ENCODE measurements at regions not wholly inside any gene's neighbourhood (a gene's known extent, or its start where the extent isn't known, plus 50 kb on each side); places are given as distances from the start of the nearest gene placed in this dataset.
"Not testable (repeated sequence)": the region's sequence is repeated elsewhere in the genome, so short reads cannot be mapped to it uniquely, and the experiment has no call there.

DNA sequence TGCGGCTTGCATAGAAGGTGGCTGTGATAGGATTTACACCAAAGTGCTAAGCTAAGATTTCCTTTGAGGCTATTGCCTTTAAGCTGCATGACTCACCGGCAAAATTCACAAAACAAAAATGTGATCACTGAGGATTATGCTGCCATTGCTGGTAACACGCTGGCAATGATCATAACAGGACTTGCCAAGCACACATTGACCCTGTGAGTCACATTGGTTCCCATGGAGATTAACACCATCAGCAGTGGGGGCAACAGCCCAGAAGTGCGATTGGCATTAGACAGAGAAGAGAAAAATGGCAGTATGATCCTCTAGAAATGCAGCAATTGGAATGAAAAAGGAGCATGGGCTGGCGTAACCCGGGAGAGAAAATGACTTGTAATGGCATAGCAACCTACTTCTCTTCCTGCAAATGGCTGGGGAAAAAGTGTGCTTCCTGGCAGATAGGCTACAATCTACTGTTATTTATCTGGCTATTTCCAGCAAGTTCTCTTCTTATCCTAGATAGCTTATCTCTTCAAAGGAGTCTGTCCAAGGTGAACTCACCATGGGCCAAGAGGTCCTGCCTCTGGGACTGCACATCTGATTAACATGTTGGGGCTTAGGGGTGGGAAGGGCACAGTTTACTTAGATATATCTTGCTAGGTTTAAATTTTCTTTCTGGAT, 314.2 kb upstream of the IGFBP7 start:
- DNase-seq (ENCODE audit: low spot score) = no peak

DNA sequence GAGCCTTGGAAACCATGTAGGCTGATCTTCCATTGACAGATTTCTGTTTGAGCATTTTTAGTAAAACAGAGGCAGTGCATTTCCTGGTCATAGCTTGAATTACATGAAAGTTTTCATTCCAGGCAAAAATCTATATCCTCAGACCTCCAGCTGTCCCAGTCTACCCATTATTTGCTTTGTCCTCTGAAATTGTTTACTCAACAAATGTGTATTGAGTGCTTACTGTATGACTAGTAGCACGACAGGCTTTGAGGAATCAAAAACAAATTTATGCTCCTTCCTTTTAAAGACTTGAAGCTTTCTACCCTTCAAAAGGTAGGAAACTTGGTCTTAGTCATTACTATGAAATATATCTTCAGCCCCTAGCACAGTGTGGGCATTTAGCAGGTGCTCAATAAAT, 307.9 kb upstream of the IGFBP7 start:
- no peak for DNase-seq (ENCODE audit: low spot score)

DNA sequence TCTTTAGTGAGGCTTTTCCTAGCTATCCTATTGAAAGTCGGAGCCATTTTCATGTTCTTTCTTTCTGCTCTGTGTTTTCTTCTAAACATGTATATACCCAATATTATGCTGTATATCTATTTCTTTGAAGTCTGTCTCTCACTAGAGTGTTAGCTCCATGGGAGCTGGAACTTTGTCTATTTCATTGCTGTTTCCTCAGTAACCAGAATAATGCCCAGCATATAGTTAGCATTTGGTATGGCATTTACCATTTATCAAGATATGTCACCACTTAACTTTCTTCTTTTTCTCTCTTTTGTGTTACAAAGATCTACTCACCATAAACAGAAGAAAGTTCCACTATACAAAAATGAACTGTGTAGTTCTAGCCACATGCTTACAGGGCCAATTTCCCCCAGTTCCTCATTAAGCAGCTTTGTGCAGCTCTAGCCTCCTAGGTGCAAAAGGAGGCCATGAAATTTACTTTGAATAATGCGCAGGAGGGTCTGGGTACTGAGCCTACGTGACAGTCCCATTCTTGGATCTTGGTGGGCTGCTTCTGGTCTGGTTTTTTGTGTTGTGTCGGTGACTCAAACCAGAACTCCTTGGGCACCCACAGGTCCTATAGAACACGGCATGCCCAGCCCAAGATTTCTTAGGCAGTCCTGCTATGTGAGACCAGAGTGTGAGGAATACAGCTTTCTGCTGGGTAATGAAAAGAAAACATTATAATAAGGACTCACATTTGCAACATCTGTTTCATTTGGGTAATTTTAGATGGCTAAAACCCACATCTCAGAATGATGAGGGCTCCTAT, 302.3 kb upstream of the IGFBP7 start:
- no peak for DNase-seq (ENCODE audit: low spot score)

- no peak for DNase-seq (ENCODE audit: low spot score)
Observed at GRCh38 chr4:57410331-57411052, 300.3 kb upstream of the IGFBP7 start.

DNA sequence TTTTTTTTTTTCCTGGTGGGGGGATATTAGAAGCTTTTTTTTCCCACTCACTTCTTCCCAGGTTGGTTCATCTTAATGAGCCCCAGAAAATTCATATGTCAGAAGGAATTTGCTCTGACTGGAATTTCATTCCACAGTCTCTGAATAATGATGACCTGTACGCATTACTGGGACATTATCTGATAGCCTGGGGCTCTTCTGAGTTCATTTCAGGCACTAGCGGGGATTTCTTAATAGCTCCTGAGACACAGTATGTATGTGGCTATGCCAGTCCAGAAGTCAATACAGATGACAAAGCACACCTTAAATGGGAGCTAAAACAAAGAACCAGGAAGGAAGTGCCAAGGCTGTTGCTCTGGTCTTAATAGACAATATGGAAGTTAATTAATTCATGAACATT, 295.2 kb upstream of the IGFBP7 start:
- DNase-seq (ENCODE audit: low spot score) = no peak

GRCh38 chr4:57404483-57404882, 294.3 kb upstream of the IGFBP7 start:
- no peak for DNase-seq (ENCODE audit: low spot score)

DNA sequence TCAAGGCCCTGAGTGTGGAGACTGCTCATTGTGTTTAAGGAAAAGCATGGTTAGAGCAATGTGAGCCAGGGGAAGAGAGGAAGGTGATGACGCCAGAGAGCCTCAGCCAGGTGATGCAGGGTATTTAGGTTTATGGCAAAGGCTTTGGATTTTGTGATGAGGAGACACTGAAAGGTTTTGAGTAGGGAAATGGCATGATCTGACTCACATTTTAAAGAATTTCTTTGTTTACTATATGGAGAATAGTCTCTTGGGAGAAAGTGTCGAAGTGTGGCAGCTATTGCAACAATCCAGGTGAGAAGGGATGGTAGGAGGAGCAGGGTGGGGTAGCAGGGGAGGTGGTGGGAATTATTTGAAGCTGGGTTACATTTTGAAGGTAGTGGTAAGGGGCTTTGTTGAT, 293.4 kb upstream of the IGFBP7 start:
- no peak for DNase-seq (ENCODE audit: low spot score)

DNA sequence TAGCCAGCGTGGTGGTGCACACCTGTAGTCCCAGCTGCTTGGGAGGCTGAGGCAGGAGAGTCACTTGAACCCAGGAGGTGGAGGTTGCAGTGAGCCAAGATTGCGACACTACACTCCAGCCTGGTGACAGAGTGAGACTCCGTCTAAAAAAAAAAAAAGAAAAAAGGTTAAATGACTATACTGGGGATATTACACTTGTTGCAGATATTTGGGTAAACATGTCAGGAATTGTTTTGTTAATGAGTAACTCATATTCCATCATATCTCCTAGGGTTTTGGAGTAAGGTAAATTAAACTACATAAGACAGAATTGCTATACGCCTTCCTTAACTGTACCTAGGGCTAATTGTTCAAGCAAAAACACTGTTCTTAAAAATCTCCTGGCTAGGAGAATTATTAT, 291.4 kb upstream of the IGFBP7 start:
- DNase-seq (ENCODE audit: low spot score) = no peak

DNA sequence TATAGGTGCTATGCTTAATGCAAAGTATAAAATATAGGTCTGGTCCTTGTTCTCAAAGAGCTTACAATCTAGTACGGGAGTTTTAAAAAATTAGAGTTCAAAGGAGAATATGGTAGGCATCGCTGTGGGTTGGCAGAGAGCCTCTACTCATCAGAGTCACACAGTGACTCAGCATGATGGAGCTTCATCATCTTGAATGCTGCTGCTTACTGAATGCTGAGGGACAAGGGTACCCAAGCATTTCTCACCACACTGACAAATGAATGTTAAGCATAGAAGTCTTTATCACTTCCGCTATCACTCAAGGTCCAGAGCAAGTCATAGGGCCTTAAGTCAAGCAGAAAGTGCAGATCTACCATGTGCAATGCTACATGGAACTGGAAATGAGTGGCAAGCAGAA, 268.6 kb upstream of the IGFBP7 start:
- DNase-seq (ENCODE audit: low spot score) = no peak

- no peak for DNase-seq (ENCODE audit: low spot score)
Observed at GRCh38 chr4:57374866-57375595, 264.8 kb upstream of the IGFBP7 start.

- no peak for DNase-seq (ENCODE audit: low spot score)
Observed at GRCh38 chr4:57373991-57374390, 263.8 kb upstream of the IGFBP7 start.

DNA sequence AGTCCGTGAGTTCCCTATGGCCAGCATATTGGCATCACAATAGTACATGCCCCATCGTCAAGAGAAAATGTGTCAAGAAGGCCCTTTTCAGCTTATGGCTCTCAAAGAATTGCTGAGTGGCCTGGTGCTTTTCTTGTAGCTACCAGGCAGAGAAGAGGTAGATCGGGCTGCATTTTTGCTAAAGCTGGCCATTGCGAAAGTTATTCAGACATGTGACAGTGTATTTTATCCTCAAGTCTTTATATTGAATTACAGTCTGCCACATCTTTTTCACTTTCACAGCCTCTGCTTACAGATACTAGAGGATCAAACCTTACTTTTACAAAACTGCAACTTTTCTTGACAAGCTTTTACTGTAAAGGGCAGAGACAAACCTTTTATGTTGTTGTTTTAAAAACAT, 261.5 kb upstream of the IGFBP7 start:
- no peak for DNase-seq (ENCODE audit: low spot score)

DNA sequence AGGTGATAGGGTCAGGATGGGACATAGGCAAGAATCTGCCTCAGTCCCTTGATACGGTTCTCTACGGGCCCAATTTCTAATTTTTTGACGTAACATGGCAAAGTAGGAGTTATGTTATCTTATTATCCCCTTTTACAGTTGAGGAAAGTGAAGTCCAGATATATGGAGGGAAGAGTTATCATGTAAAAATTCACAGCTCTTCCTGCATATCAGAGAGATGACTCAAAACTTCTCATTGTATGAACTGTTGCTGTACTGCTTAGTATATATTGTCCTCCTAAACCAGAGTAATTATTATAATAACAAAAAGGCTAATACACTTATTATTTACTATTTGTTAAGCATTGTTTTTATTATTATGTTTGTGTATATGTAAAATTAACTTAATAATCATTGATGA, 260.5 kb upstream of the IGFBP7 start:
- no peak for DNase-seq (ENCODE audit: low spot score)

DNA sequence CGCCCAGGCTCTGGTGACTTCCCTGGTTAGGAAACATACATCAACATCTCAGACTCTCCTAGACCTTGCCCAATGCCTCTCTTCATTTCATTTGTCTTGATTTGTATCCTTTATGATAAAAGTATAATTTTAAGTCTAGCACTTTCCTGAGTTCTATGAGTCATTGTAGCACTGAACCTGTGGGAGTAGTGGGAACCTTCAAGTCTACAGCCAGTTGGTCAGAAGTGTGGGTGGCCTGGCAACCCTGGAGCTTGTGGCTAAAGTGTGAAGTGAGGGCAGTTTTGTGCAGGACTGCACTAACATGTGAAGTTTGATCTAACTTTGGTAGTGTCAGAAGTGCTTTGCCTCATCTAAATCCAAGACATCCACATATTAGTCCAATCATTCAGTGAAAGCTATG, 259.3 kb upstream of the IGFBP7 start:
- DNase-seq (ENCODE audit: low spot score) = no peak

DNA sequence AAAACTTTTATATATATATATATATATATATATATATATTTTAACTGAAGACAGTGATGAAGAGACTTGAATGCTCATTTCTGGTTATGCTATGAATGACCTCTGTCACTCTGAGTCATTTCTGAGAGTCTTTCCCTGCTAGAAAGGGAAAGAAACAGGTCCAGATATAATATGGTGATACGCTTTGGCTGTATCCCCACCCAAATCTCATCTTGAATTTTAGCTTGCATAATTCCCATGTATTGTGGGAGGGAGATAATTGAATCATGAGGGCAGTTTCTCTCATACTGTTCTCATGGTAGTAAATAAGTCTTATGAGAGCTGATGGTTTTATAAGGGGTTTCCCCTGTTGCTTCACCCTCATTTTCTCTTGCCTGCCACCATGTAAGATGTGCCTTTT, 254.1 kb upstream of the IGFBP7 start:
- no peak for DNase-seq (ENCODE audit: low spot score)

DNA sequence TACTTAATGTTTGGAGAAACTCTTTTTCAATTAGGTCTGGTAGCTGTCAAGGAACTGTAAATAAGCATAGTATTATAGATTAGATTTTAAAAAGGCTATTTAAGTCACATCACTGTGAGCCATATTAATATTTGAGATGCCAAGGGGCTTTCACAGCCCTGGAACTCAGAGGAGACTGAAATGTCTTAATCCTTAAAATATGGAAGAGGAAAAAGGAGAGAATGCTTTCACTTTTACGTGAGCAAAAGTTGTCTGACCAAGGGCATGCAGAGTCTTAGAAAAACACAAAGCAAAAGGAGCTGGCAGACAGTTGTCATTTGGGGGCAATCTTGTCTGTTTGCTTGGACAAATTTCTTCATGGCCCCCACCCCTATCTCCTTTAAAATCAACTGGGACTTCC, 253.2 kb upstream of the IGFBP7 start:
- no peak for DNase-seq (ENCODE audit: low spot score)

GRCh38 chr4:57360681-57361080, 250.5 kb upstream of the IGFBP7 start:
- no peak for DNase-seq (ENCODE audit: low spot score)

- DNase-seq (ENCODE audit: low spot score) = no peak
Observed at GRCh38 chr4:57355101-57355665, 245.0 kb upstream of the IGFBP7 start.

- no peak for DNase-seq (ENCODE audit: low spot score)
Observed at GRCh38 chr4:57351731-57352130, 241.5 kb upstream of the IGFBP7 start.

DNA sequence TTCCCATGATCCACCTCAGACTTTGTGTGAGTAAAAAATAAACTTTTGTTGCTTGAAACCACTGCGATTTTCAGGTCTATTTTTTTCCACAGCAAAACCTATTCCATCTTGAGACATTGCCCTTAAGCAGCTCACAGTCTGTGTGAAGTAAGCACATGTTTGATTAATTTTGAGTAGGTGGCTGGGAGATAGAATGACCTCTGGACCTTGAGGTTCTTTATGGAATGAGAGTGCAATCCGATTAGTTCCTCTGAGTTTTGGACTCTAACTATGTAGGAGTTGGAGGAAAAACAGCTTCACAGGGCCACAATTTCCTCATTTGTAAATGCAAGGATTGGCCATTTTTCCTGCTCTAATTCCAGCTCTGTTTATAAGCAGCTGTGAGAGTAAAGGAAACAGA, 234.1 kb upstream of the IGFBP7 start:
- DNase-seq (ENCODE audit: low spot score) = no peak

GRCh38 chr4:57342411-57342810, 232.2 kb upstream of the IGFBP7 start:
- DNase-seq (ENCODE audit: low spot score) = no peak

- not testable (repeated sequence) for DNase-seq (ENCODE audit: low spot score)
Observed at GRCh38 chr4:57338861-57339260, 228.7 kb upstream of the IGFBP7 start.
